GM19467 (cell line): ENCODE measurements at regions not wholly inside any gene's neighbourhood (a gene's known extent, or its start where the extent isn't known, plus 50 kb on each side); places are given as distances from the start of the nearest gene placed in this dataset.
"Not testable (repeated sequence)": the region's sequence is repeated elsewhere in the genome, so short reads cannot be mapped to it uniquely, and the experiment has no call there.

Source experiments
- ATAC-seq: cut with Tn5 transposase; IDR thresholded peaks from one replicate; pipeline ENCODE4 v1.9.1; 2021; ENCODE audit warnings: mild to moderate bottlenecking, moderate library complexity; ENCODE audit not compliant: unreplicated experiment

- no peak for ATAC-seq
These were observed 488.2 kb upstream of the NRG3 start for GRCh38 chr10:81386817-81387216.

GRCh38 chr10:81403451-81403850 lies 471.5 kb upstream of the NRG3 start:
- no peak for ATAC-seq

GRCh38 chr10:81405399-81405798 lies 469.6 kb upstream of the NRG3 start:
- no peak for ATAC-seq

GRCh38 chr10:81414038-81414437 lies 461.0 kb upstream of the NRG3 start:
- ATAC-seq = no peak

GRCh38 chr10:81426722-81427121 lies 448.3 kb upstream of the NRG3 start:
- no peak for ATAC-seq

- ATAC-seq = no peak
These were observed 446.4 kb upstream of the NRG3 start for GRCh38 chr10:81428456-81429134.

- no peak for ATAC-seq
These were observed 435.5 kb upstream of the NRG3 start for GRCh38 chr10:81439445-81439844.

- not testable (repeated sequence) for ATAC-seq
These were observed 433.4 kb upstream of the NRG3 start for GRCh38 chr10:81441624-81442023.

- ATAC-seq = no peak
These were observed 430.6 kb upstream of the NRG3 start for GRCh38 chr10:81444242-81444929.

GRCh38 chr10:81450651-81451050 lies 424.3 kb upstream of the NRG3 start:
- no peak for ATAC-seq

- no peak for ATAC-seq
These were observed 402.0 kb upstream of the NRG3 start for GRCh38 chr10:81472927-81473470.

GRCh38 chr10:81473755-81474154 lies 401.2 kb upstream of the NRG3 start:
- ATAC-seq = no peak

- no peak for ATAC-seq
These were observed 395.7 kb upstream of the NRG3 start for GRCh38 chr10:81479316-81479715.

- ATAC-seq = no peak
These were observed 378.4 kb upstream of the NRG3 start for GRCh38 chr10:81496626-81497025.

- ATAC-seq = no peak
These were observed 376.9 kb upstream of the NRG3 start for GRCh38 chr10:81498011-81498551.

- ATAC-seq = no peak
These were observed 372.2 kb upstream of the NRG3 start for GRCh38 chr10:81502677-81503359.

GRCh38 chr10:81505777-81506176 lies 369.2 kb upstream of the NRG3 start:
- not testable (repeated sequence) for ATAC-seq

- no peak for ATAC-seq
These were observed 360.2 kb upstream of the NRG3 start for GRCh38 chr10:81514811-81515210.

GRCh38 chr10:81520688-81521087 lies 354.3 kb upstream of the NRG3 start:
- ATAC-seq = no peak

GRCh38 chr10:81524467-81524866 lies 350.5 kb upstream of the NRG3 start:
- no peak for ATAC-seq

- ATAC-seq = no peak
These were observed 342.6 kb upstream of the NRG3 start for GRCh38 chr10:81532403-81532802.
